Activated CD8-positive, alpha-beta T cell treated with anti-CD3 and anti-CD28 coated beads for 36 hours (primary cell): ENCODE measurements at regions not wholly inside any gene's neighbourhood (a gene's known extent, or its start where the extent isn't known, plus 50 kb on each side); places are given as distances from the start of the nearest gene placed in this dataset.

Experiments used
- ATAC-seq: fragments of 200-7000 bp; cut with Tn5 transposase; one replicate; pipeline ENCODE4 v1.10.0; 2021; ENCODE audit warnings: mild to moderate bottlenecking, moderate library complexity
- CTCF ChIA-PET: fragments of 350-600 bp; sonication (Branson Sonifier 250); formaldehyde crosslinking; loops from one replicate; lab custom pipeline; 2021; ENCODE audit warnings: antibody characterized with exemption; lab: Charles Lee
- POLR2A ChIA-PET: fragments of 350-600 bp; sonication (Branson Sonifier 250); formaldehyde crosslinking; loops from one replicate; lab custom pipeline; 2021; ENCODE audit warnings: antibody characterized with exemption; lab: Charles Lee
- DNase-seq: peaks from one replicate; pipeline ENCODE4 v3.0.0-alpha.2; 2020
- H3K27ac Mint-ChIP-seq: one replicate; pipeline ENCODE4 v1.8.0; 2021; ENCODE audit warnings: mild to moderate bottlenecking, mixed read lengths
- H3K27me3 Mint-ChIP-seq: one replicate; pipeline ENCODE4 v1.8.0; 2021; ENCODE audit warnings: mixed read lengths
- H3K36me3 Mint-ChIP-seq: one replicate; pipeline ENCODE4 v1.8.0; 2021; ENCODE audit warnings: low read depth, mixed read lengths
- H3K4me1 Mint-ChIP-seq: one replicate; pipeline ENCODE4 v1.8.0; 2021; ENCODE audit warnings: low read depth, mixed read lengths
- H3K4me3 Mint-ChIP-seq: one replicate; pipeline ENCODE4 v1.8.0; 2021; ENCODE audit warnings: mild to moderate bottlenecking, moderate library complexity, mixed read lengths
- H3K9me3 Mint-ChIP-seq: one replicate; pipeline ENCODE4 v1.8.0; 2021; ENCODE audit warnings: mixed read lengths
- intact Hi-C: fragments of 100-400 bp; cut with micrococcal nuclease; formaldehyde crosslinking; loops from one replicate; pipeline ENCODE4 v1.10.0; 2022
- TF ChIP-seq, protein P1 (sequence below): fragments of 200-600 bp; IDR thresholded peaks from one replicate; pipeline ENCODE4 v1.8.0; 2022; ENCODE audit warnings: antibody characterized with exemption, mild to moderate bottlenecking

DNA sequence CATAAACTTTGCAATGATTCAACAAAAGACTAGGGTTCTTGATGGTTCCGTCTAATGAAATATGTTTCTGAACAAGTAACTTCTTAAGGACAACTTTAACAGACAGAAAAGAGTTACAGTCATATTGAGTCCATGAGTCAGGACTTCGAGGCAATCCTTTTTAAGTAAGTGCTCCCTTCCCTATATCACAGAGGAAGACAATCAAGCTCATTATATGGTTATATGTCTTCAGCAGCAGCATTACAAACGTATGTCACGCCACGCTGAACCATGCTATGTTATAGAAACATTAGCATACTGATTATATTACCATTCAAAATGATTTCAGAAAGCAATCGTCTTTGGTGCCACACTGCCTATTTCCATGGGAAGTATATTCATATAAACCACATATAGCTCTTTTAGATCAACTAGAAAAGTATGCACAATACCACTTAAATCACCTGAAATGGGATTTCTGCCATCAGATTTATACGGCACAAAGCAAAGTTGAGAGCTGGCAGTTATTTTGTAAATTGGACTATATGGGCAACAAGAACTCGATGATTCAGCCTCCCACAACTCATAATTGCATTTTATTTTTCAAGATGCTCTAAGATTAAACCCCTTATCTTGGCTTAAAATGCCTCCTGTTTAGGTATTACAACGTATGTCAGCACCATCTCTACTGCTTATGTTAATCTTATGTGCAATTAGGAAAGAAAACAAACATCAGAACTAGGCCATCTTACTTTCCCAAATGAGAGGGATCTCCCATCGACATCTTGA is 111.3 kb upstream of the SAMSN1 start:
- POLR2A ChIA-PET: no interaction called here
- TF ChIP-seq, protein P1, sequence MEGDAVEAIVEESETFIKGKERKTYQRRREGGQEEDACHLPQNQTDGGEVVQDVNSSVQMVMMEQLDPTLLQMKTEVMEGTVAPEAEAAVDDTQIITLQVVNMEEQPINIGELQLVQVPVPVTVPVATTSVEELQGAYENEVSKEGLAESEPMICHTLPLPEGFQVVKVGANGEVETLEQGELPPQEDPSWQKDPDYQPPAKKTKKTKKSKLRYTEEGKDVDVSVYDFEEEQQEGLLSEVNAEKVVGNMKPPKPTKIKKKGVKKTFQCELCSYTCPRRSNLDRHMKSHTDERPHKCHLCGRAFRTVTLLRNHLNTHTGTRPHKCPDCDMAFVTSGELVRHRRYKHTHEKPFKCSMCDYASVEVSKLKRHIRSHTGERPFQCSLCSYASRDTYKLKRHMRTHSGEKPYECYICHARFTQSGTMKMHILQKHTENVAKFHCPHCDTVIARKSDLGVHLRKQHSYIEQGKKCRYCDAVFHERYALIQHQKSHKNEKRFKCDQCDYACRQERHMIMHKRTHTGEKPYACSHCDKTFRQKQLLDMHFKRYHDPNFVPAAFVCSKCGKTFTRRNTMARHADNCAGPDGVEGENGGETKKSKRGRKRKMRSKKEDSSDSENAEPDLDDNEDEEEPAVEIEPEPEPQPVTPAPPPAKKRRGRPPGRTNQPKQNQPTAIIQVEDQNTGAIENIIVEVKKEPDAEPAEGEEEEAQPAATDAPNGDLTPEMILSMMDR: no peak
- intact Hi-C loops: no loop called here

DNA sequence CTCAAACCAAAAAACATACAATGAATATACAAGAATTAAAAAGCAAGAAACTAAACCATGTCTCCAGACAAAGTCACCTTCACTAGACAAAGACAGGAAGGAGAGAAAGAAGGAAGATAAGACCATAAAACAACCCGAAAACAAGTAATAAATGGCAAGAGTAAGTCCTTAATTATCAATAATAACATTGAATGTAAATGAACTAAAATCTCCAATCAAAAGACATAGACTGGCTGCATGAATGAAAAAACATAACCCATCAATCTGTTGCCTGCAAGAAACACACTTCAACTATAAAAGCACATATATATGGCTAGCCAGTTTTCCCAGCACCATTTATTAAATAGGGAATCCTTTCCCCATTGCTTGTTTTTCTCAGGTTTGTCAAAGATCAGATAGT is 100.8 kb upstream of the SAMSN1 start:
- no peak for DNase-seq
- intact Hi-C loops: no loop called here
- ChIA-PET POLR2A (no interaction called here), CTCF (no interaction called here)
- no peaks in the 10 kb centered on the region for H3K27me3 Mint-ChIP-seq
- no peak overlapping the region for H3K4me3 Mint-ChIP-seq
- peaks cover 18% of the 10 kb centered on the region for H3K9me3 Mint-ChIP-seq
- H3K36me3 Mint-ChIP-seq: peaks cover 6% of the 10 kb centered on the region
- no peak for ATAC-seq
- no peaks in the 10 kb centered on the region for H3K4me1 Mint-ChIP-seq
- H3K27ac Mint-ChIP-seq: no peak overlapping the region
- TF ChIP-seq, protein P1: no peak

More for the DNA sequence above, 111.3 kb upstream of the SAMSN1 start:
- no peak overlapping the region for H3K4me3 Mint-ChIP-seq
- CTCF ChIA-PET: no interaction called here
- no peak overlapping the region for H3K27ac Mint-ChIP-seq
- no peaks in the 10 kb centered on the region for H3K27me3 Mint-ChIP-seq
- no peaks in the 10 kb centered on the region for H3K9me3 Mint-ChIP-seq
- no peaks in the 10 kb centered on the region for H3K4me1 Mint-ChIP-seq
- H3K36me3 Mint-ChIP-seq: no peaks in the 10 kb centered on the region
- ATAC-seq: no peak
- no peak for DNase-seq

DNA sequence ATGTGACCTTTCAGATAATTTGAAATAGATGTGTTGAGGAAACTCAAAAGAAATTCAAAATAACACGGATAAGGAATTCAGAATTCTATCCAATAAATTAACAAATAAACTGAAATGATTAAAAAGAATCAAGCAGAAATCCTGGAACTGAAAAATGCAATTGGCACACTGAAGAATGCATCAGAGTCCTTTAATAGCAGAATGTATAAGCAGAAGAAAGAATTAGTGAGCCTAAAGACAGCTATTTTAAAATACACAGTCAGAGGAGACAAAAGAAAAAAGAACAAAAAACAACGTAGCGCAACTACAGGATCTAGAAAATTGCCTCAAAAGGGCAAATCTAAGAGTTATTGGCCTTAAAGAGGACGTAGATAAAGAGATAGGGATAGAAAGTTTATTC is 99.6 kb upstream of the SAMSN1 start:
- POLR2A ChIA-PET: no interaction called here
- no peak overlapping the region for H3K27ac Mint-ChIP-seq
- no peak overlapping the region for H3K4me3 Mint-ChIP-seq

DNA sequence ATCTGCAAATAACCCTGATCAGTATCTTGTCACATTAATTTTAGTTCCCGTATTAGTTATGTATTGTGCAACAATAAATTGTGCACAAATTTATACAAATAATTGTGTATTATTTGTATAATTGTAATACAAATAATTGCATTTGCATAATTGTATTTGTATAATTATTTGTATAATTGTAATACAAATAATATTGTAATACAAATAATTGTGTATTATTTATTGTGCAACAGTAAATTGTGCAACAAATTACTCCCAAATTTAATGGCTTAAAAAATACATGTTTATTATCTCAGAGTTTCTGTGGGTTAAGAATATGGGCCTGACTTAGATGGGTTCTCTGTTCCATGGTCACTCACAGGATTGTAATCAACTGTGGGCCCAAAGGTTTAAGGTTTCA is 86.2 kb upstream of the SAMSN1 start:
- ChIA-PET CTCF (no interaction called here), POLR2A (no interaction called here)
- intact Hi-C loops: no loop called here
- no peak for ATAC-seq
- Mint-ChIP-seq H3K36me3 (no peaks in the 10 kb centered on the region), H3K9me3 (peaks cover 3% of the 10 kb centered on the region), H3K27me3 (no peaks in the 10 kb centered on the region), H3K4me1 (peaks cover 17% of the 10 kb centered on the region), H3K27ac (no peak overlapping the region), H3K4me3 (no peak overlapping the region)
- TF ChIP-seq, protein P1: no peak
- DNase-seq: no peak

More for the DNA sequence above, 99.6 kb upstream of the SAMSN1 start:
- TF ChIP-seq, protein P1: no peak
- Mint-ChIP-seq H3K27me3 (no peaks in the 10 kb centered on the region), H3K4me1 (no peaks in the 10 kb centered on the region), H3K9me3 (peaks cover 18% of the 10 kb centered on the region), H3K36me3 (peaks cover 6% of the 10 kb centered on the region)
- intact Hi-C loops: no loop called here
- CTCF ChIA-PET: no interaction called here
- DNase-seq: no peak
- ATAC-seq: no peak

DNA sequence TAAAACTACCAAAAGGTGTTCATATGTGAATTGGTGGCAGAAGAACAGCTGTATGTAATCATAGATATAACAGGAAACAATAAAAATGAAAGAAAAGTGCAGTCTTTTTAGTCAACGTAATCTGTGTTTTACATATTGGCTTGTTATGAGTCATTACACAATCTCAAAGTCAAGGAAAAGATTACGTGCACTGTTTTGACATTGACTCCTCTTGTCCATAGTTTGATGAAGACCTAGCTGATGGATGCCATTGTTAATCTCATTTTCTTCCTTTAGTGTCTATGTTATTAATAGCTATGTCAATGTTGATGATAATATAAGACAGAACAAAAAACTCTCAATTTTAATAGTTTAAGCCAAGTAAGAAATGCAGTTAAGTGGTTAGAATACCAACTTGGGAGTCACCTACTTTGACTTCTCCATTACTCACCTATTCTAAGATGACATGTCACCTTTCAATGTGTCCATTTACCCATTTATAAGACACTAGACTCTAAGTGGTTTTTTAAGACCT is 84.5 kb upstream of the SAMSN1 start:
- Mint-ChIP-seq H3K9me3 (peaks cover 1% of the 10 kb centered on the region), H3K4me1 (peaks cover 17% of the 10 kb centered on the region), H3K36me3 (no peaks in the 10 kb centered on the region), H3K4me3 (no peak overlapping the region), H3K27ac (peak overlapping the region; percentile 75), H3K27me3 (no peaks in the 10 kb centered on the region)
- intact Hi-C loops: no loop called here
- TF ChIP-seq, protein P1: no peak
- ATAC-seq (peak; percentile 90), DNase-seq (no peak)
- POLR2A ChIA-PET: no interaction called here
- CTCF ChIA-PET: interaction anchor here (1.6 to 2.1 kb wide), 2 partner anchors 10 to 107 kb away, joined by 3 to 10 read pairs; no protein-coding TSS in a partner anchor
